ENCODE measurements at regions not wholly inside any gene's neighbourhood (a gene's known extent, or its start where the extent isn't known, plus 50 kb on each side); places are given as distances from the start of the nearest gene placed in this dataset.
"Not testable (repeated sequence)": the region's sequence is repeated elsewhere in the genome, so short reads cannot be mapped to it uniquely, and the experiment has no call there.

GRCh38 chr10:61223576-61223975 is 229.6 kb downstream of the TMEM26 start:
- no peak for TF ChIP-seq CTCF (IDR thresholded peaks at IDR 0.05; ENCODE audit: low read depth, low read length)

DNA sequence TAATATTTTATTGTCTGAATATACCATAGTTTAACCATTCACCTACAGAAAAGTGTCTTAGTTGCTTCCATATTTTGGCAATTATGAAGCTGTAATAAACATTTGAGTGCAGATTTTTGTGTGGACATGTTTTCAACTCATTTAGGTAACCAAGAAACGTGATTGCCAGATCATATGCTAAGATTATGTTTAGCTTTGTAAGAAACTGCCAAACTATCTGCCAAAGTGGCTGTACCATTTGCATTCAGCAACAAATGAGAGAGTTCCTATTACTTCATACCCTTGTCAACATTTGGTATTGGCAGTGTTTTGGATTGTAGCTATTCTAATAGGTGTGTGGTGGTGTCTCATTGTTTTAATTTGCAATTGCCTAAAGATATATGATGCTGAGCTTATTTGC is 233.5 kb downstream of the TMEM26 start:
- no peak for TF ChIP-seq CTCF (IDR thresholded peaks at IDR 0.05; ENCODE audit: low read depth, low read length)
- no peak overlapping the region for H3K4me3 ChIP-seq (ENCODE audit: low read depth, low read length)

More at GRCh38 chr10:61223576-61223975, 229.6 kb downstream of the TMEM26 start:
- no peak overlapping the region for H3K4me3 ChIP-seq (ENCODE audit: low read depth, low read length)

- no peak overlapping the region for H3K4me3 ChIP-seq (ENCODE audit: low read depth, low read length)
- TF ChIP-seq CTCF (IDR thresholded peaks at IDR 0.05; ENCODE audit: low read depth, low read length) = no peak
These were observed 235.2 kb downstream of the TMEM26 start for GRCh38 chr10:61217851-61218565.

DNA sequence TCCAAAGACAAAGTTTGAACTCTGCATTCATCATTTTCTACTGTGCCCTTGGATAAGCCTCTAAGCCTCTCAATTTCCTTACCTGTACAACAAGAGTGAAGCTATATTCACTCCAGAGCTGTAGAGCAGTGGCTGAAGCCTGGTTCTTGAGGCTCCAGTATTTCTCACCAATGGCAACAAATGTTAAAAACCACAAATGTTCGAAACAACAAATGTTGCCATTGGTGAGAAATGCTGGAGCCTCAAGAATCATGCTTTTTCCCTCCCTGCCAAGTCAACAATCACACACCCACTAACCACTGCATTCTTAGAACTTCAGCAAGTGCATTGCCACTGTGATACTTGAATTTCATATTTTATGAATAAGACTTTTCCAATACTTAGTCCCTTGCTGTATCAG is 237.9 kb downstream of the TMEM26 start:
- no peak for TF ChIP-seq CTCF (IDR thresholded peaks at IDR 0.05; ENCODE audit: low read depth, low read length)
- no peak overlapping the region for H3K4me3 ChIP-seq (ENCODE audit: low read depth, low read length)

- H3K4me3 ChIP-seq (ENCODE audit: low read depth, low read length) = no peak overlapping the region
- no peak for TF ChIP-seq CTCF (IDR thresholded peaks at IDR 0.05; ENCODE audit: low read depth, low read length)
These were observed 241.7 kb downstream of the TMEM26 start for GRCh38 chr10:61211468-61211867.

DNA sequence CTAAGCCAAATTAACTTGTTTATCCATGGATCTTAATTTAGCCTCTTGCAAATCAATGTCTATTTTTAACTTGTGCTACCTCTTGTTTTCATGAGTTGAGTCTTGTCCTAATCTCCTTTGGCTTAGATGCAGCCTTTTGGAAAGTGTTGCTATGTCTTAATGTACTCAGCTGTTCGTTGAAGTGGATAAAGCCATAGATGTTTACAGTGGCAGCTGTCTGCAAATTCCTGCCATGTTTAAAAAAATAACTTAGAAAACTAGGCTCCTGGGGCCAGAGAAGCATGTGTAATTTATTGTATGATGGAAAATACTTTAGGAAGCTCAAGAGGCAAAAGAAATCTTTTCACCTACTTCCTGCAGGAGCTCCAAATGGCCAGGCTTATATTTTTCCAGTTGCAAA is 253.1 kb upstream of the RHOBTB1 start:
- no peak for TF ChIP-seq CTCF (IDR thresholded peaks at IDR 0.05; ENCODE audit: low read depth, low read length)
- H3K4me3 ChIP-seq (ENCODE audit: low read depth, low read length) = no peak overlapping the region

- no peak for TF ChIP-seq CTCF (IDR thresholded peaks at IDR 0.05; ENCODE audit: low read depth, low read length)
- H3K4me3 ChIP-seq (ENCODE audit: low read depth, low read length) = no peak overlapping the region
These were observed 251.2 kb upstream of the RHOBTB1 start for GRCh38 chr10:61195211-61195610.

DNA sequence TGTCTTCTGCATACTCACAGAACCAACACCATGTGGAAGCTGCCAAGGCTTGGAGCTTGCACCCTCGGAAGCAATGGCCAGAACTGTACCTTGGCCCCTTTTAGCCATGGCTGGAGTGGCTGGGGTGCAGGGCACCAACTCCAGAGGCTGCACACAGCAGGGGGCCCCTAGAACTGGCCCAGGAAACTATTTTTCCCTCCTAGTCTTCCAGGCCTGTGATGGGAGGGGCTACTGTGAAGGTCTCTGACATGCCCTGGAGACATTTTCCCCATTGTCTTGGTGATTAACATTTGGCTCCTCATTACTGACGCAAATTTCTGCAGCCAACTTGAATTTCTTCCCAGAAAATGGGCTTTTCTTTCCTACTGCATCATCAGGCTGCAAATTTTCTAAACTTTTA is 248.6 kb upstream of the RHOBTB1 start:
- not testable (repeated sequence) for H3K4me3 ChIP-seq (ENCODE audit: low read depth, low read length)

All from WI38 (cell line).